K562 (cell line): ENCODE measurements at regions not wholly inside any gene's neighbourhood (a gene's known extent, or its start where the extent isn't known, plus 50 kb on each side); places are given as distances from the start of the nearest gene placed in this dataset.

ENCODE experiments used
- EZH2 ChIP-seq: IDR thresholded peaks from 2 replicates; pipeline ENCODE4 v1.6.1; 2012; ENCODE audit warnings: low read depth, mild to moderate bottlenecking, inconsistent platforms, low read length, borderline replicate concordance
- POLR2A ChIP-seq: fragments of 450-650 bp; conservative IDR thresholded peaks from 2 replicates; pipeline ENCODE4 v1.6.1; 2016
- SIN3A ChIP-seq, 2 experiments: fragments of 150-350 bp in 1 of 2; IDR thresholded peaks; 2 replicates each; pipeline ENCODE4 v1.6.1; 2011 to 2016; ENCODE audit warnings: borderline replicate concordance in 2 of 2, low read depth in 2 of 2, low read length in 2 of 2, mild to moderate bottlenecking in 2 of 2, moderate library complexity in 2 of 2; ENCODE audit not compliant: control insufficient read depth in 1 of 2
- SMC3 ChIP-seq: conservative IDR thresholded peaks from 2 replicates; pipeline ENCODE4 v1.6.1; 2011; ENCODE audit warnings: low read depth, low read length, improper control_type of control experiment; ENCODE audit not compliant: insufficient read depth
- TAF1 ChIP-seq: IDR thresholded peaks from 2 replicates; pipeline ENCODE4 v1.6.1; 2011; ENCODE audit warnings: mild to moderate bottlenecking, low read length, moderate library complexity; ENCODE audit not compliant: insufficient read depth, control insufficient read depth, severe bottlenecking; ENCODE audit errors: extremely low read depth
- TF ChIP-seq, protein P1 (sequence below), 3 experiments: IDR thresholded peaks in 2 of 3; conservative IDR thresholded peaks in 1 of 3; 2 replicates each; pipeline ENCODE4 v1.5.1; 2011 to 2012; ENCODE audit warnings: low read length in 3 of 3, mild to moderate bottlenecking in 3 of 3, control low read depth in 2 of 3, improper control_type of control experiment in 1 of 3, inconsistent platforms in 1 of 3, low read depth in 1 of 3, mixed read lengths in 1 of 3, moderate library complexity in 1 of 3; ENCODE audit not compliant: insufficient read depth in 2 of 3
- TF ChIP-seq, protein P2 (sequence below): IDR thresholded peaks from 2 replicates; pipeline ENCODE4 v1.6.1; 2016; ENCODE audit warnings: missing genetic modification characterization, missing compliant biosample characterization

DNA sequence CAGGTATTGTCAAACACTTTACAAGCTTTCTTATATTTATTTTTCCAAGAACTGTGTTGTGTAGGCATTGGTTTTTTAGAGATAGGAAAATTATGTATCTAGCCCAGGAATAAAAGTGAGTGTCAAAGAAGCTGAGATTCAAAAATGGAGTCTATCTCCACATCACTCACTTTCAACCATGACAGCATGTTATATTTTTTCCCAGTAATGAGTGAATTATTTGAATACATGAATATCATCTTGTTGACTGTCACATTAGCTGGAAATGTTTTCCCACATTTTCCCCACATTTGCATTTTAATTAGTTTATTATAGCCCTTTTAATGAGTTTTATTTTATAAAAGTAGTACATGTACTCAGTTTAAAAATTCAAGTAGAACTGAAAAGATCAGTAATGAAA is 693.7 kb downstream of the PCDH18 start:
- TF ChIP-seq SIN3A (IDR thresholded peaks at IDR 0.05; ENCODE audit: borderline replicate concordance in 2 of 2, control insufficient read depth in 1 of 2, low read depth in 2 of 2, low read length in 2 of 2) (no peak), SMC3 (no peak), TAF1 (no peak), EZH2 (no peak), POLR2A (no peak)
- TF ChIP-seq, protein P1, sequence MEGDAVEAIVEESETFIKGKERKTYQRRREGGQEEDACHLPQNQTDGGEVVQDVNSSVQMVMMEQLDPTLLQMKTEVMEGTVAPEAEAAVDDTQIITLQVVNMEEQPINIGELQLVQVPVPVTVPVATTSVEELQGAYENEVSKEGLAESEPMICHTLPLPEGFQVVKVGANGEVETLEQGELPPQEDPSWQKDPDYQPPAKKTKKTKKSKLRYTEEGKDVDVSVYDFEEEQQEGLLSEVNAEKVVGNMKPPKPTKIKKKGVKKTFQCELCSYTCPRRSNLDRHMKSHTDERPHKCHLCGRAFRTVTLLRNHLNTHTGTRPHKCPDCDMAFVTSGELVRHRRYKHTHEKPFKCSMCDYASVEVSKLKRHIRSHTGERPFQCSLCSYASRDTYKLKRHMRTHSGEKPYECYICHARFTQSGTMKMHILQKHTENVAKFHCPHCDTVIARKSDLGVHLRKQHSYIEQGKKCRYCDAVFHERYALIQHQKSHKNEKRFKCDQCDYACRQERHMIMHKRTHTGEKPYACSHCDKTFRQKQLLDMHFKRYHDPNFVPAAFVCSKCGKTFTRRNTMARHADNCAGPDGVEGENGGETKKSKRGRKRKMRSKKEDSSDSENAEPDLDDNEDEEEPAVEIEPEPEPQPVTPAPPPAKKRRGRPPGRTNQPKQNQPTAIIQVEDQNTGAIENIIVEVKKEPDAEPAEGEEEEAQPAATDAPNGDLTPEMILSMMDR (IDR thresholded peaks at IDR 0.05 in 2 of 3, conservative IDR thresholded peaks at IDR 0.05 in 1 of 3; ENCODE audit: insufficient read depth in 2 of 3, low read depth in 1 of 3, low read length in 3 of 3) = no peak
- TF ChIP-seq, protein P2, sequence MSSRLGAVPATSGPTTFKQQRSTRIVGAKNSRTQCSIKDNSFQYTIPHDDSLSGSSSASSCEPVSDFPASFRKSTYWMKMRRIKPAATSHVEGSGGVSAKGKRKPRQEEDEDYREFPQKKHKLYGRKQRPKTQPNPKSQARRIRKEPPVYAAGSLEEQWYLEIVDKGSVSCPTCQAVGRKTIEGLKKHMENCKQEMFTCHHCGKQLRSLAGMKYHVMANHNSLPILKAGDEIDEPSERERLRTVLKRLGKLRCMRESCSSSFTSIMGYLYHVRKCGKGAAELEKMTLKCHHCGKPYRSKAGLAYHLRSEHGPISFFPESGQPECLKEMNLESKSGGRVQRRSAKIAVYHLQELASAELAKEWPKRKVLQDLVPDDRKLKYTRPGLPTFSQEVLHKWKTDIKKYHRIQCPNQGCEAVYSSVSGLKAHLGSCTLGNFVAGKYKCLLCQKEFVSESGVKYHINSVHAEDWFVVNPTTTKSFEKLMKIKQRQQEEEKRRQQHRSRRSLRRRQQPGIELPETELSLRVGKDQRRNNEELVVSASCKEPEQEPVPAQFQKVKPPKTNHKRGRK (tag) = no peak
